SK-N-DZ (cell line): ENCODE measurements at regions not wholly inside any gene's neighbourhood (a gene's known extent, or its start where the extent isn't known, plus 50 kb on each side); places are given as distances from the start of the nearest gene placed in this dataset.

ENCODE experiments used
- DNase-seq: peaks from one replicate; pipeline ENCODE4 v3.0.0-alpha.2; 2015; ENCODE audit warnings: low spot score

GRCh38 chr6:40909811-40910210, 129.2 kb downstream of the UNC5CL start:
- DNase-seq = no peak

DNA sequence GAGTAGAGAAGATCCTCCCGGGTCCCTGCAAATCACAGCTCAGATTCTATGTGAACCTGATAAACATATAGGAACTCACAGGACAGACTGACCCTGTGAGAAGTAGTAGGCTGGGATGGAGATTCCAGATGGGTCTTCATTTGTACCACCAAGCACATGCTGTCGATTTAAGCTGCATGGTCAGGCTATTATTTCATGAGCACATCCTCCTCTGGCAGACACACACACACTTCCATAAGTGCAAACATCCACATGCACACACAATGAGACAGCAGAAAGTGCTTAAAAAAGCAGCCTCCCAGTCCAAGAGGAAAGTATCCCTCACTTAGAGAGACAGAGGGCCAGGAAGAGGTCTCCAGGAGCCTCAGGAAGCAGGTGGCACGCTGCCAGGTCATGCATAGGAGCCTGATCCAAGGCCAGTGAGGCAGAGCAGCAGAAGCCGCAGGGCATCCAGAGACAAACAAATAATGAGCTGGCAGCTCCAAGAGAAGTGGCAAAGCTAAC, 131.8 kb downstream of the UNC5CL start:
- DNase-seq = no peak

GRCh38 chr6:40906759-40907158, 132.3 kb downstream of the UNC5CL start:
- no peak for DNase-seq

- no peak for DNase-seq
Measured at GRCh38 chr6:40904583-40905194, 134.3 kb downstream of the UNC5CL start.

DNA sequence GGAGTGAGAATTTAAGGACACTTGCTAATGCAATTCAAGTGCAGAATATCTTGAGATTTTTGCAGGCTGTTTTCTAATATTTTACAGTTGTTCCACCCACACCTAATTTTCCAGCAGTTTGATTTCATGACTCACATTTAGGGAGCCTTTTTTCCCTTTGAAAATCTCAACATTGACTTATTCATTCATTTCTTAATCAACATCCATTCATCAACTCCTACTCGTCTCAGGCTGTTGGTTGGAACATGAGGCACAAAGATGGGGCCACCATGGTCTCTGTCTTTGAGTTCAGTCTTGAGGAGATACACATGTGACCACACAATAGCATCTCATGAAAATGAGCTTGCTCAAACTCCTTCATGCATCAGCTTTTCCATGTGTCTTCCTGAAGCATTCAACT, 135.6 kb downstream of the UNC5CL start:
- no peak for DNase-seq

DNA sequence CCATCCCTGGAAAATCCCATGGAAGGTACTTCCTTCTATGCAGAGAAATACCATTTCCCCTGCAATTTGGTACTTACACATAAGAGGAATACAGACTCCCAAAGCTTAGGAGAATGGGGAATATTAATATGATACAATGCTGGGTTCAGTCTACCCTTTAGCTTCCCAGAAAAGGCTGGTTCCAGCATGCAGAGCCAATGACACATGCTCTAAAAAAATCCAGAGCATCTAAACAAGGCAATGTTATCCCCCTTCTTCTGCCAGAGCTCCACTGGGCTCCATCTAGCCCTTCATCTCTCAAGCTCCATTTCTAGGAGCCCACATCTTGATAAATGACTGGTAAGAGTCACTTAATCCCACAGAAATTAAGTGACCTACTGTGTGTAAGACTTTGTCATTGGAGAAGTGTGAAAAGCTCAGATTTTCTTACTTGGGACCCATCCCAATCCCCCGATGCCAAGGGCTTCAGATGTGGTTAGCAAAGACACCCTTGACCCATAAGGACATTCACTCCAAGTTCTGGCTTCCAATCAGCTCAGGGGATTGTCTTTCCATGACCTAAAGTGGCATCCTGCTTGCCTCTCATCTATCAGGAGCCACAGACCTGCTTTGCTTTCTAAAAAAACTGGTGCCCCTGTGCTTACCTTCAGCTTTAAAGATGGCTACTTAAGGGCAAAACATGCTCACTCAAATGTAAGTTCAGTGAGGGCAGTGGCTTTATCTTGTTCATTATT, 137.5 kb downstream of the UNC5CL start:
- DNase-seq = no peak

DNA sequence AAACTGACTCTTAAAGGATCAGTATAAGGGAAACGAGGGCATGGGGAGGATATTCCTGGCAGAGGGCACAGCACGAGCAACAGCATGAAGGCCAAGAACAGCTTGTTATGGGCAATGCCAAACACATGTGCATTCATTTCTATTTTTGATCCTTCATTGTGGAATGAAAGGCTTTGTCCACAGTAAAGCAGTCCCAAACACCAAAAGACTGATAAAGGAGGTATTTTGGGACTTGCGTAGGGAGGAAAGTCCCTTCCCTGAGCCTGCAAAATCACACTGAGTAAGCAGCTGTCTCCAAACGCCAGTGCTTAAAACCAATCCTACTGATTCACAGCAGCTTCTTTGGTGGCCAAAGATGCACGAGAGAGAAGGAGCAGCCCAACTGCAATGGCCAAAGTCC, 138.2 kb downstream of the UNC5CL start:
- no peak for DNase-seq

DNA sequence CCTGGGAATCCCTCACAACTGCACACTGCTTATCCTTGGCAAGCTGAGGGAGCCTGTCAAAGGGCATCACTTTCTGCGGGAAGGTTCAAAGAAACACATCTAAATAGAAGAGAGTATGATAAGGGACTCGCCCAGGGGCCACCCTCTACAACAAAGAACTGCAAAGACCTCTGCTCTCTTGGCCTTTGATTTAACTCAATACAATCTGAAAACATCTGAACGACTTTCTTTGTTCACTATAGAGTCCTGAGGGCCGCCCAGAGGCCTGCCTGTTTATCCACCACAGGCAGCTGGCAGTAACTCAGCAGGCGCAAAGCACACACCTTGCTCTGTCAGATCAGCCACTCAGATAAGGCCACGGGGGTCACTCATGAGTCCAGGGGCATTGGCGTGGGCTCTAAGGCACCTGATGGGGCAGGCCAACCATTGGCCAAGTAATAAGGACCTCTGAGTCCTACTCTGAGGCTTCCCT, 139.3 kb downstream of the UNC5CL start:
- DNase-seq = no peak

GRCh38 chr6:40898073-40898472, 140.9 kb downstream of the UNC5CL start:
- no peak for DNase-seq

DNA sequence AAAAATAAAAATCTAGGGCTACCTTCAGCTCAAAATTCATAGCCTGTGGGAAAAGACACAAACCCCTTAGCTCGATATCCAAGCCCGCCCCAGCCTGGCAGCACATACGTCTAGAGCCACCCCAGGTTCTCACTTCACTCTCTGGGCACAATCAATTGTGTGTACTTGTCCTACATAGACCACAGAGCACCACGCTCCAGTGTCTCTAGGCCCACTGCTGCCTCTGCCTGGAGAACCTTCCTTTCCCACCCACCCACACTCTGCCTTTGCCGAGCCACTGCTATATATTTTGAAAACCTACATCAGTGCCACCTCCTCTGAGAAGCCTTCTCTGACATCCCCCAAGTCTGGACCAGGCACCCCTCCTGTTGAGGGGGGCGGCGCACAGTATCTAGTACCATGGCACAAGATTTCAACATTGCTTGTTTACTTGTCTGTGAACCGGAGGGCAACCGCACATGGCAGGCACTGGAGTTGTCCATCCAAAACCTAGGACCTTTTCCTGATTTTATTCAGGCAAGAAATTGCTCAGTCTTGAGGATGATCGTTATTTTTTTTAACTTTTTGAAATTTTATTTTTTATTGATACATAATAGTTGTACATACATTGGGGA, 141.5 kb downstream of the UNC5CL start:
- no peak for DNase-seq

DNA sequence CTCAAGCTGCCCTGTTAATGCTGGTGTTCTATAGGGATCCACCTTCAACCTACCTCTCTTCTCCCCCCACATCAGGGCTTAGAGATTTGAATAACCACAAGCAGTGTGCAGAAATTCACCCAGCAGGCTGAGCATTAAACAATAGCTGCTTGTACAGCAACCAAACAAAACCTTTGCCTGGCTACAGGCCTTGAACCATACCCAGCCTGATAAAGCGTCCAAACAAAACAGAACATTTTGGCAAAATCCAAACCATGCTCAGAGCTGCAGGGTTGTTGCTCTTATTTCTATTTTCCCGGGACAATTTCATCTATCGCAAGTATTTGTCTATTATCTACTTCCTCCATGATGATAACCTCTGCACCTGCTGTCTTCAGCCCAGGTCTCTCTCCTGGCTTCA, 142.3 kb downstream of the UNC5CL start:
- no peak for DNase-seq

- no peak for DNase-seq
Measured at GRCh38 chr6:40894962-40895799, 143.8 kb downstream of the UNC5CL start.

GRCh38 chr6:40893021-40893420, 146.0 kb downstream of the UNC5CL start:
- no peak for DNase-seq

DNA sequence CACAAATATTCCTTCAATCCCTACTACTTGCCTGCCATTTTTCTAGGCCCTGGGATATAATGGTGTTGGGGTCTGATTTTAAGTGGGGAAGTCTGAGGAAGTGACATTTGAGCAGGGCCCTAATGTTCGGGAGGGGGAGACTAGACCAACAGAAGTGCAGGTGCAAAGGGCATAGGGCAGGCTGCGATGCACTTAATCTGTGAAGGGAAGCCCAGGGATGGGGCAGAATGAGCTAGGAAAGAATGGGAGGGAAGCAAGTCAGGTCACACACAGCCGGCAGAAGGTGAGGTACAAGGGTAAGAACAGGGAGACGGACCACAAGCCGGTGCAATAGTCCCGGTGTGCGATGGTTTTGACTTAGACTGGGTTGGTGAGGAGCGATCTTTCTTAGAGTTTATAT, 146.8 kb downstream of the UNC5CL start:
- DNase-seq = no peak

- peak; percentile 69 for DNase-seq
Measured at GRCh38 chr6:40891686-40892085, 147.3 kb downstream of the UNC5CL start.

DNA sequence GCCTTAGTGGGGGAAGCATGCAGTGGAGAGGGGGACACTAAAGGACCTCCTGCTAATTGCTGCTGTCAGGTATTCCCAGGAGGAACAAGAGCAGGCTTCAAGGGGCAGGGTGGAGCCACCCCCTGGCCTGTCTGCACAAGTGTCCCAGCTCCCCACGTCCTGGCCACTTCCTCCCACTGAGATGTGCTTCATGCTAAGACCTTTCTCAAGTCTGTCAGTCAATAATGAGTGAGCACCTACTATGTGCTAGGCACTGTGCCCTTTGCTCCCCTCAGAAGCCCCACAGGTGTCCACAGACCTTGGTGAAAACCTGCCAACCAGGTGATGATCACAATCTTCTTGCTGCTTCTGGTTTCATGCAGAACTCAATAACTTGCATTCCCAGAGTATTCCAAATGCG, 147.9 kb downstream of the UNC5CL start:
- no peak for DNase-seq

DNA sequence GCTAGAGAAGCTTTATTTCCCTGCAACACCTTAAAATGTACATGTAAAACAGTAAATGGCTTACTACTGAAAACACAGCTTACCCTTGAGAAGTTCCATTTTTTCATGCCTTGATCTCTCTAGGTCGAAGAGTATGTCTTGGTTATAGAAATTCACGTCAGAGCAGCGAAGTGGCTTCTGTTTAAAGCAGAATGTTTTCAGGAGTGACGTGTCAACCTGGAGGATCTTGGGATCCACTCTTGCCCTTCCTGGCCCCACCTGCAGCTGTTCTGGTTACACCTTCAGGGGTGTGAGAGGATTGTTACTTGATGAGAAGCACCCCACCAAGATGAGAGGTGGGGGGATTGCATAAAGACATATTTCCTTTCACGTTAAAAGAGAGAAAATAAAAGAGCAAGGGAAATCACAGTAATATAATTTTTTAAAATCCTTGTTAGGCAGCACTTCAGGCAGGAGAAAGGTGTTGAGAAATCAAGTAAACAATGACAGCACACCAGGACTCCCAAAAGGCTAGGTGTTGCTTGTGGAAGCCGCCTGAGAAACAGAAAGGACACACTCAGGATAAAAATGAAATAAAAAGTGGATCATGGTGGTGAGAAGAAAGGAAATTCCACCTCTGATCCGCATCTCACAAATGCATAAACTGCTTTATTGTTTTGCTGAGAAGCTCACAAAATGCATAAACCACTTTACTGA, 149.7 kb downstream of the UNC5CL start:
- no peak for DNase-seq

- DNase-seq = peak; percentile 81
Measured at GRCh38 chr6:40888456-40888990, 150.5 kb downstream of the UNC5CL start.

- DNase-seq = peak; percentile 99
Measured at GRCh38 chr6:40887792-40888340, 151.2 kb downstream of the UNC5CL start.

- DNase-seq = peak; percentile 54
Measured at GRCh38 chr6:40887079-40887791, 151.8 kb downstream of the UNC5CL start.
